H1 (cell line): ENCODE measurements at regions not wholly inside any gene's neighbourhood (a gene's known extent, or its start where the extent isn't known, plus 50 kb on each side); places are given as distances from the start of the nearest gene placed in this dataset.

Experiments used
- CTCF ChIA-PET: fragments of 300-600 bp; sonication (Branson Sonifier 250); formaldehyde crosslinking; loops from one replicate; lab custom pipeline; 2021; ENCODE audit not compliant: partially characterized antibody; lab: Charles Lee
- POLR2A ChIA-PET: fragments of 300-600 bp; sonication (Branson Sonifier 250); formaldehyde crosslinking; loops from one replicate; lab custom pipeline; 2021; ENCODE audit warnings: inconsistent platforms; ENCODE audit not compliant: partially characterized antibody; lab: Charles Lee
- DNase-seq, 2 experiments: peaks; one replicate each; pipeline versions ENCODE4 v3.0.0 to v3.0.0-alpha.2; 2010 to 2022; ENCODE audit warnings: low spot score in 2 of 2, low read depth in 1 of 2, mixed read lengths in 1 of 2
- FAIRE-seq: peaks from 2 replicates; lab custom pipeline; 2011; peaks lifted over from hg19 to GRCh38; lab: Jason Lieb, UNC
- H2AFZ ChIP-seq: 2 replicates; pipeline ENCODE4 v1.8.1; 2012; ENCODE audit warnings: low read length, inconsistent platforms
- H2AK5ac ChIP-seq: 2 replicates; pipeline ENCODE4 v1.6.1; 2013; ENCODE audit warnings: low read depth, low read length
- H2BK120ac ChIP-seq: replicated peaks from 2 replicates; pipeline ENCODE3; 2013; ENCODE audit warnings: low read depth, low read length, inconsistent platforms
- H2BK12ac ChIP-seq: 2 replicates; pipeline ENCODE4 v1.6.1; 2013; ENCODE audit warnings: low read depth, low read length
- H2BK15ac ChIP-seq: 2 replicates; pipeline ENCODE4 v1.6.1; 2013; ENCODE audit warnings: low read length
- H2BK20ac ChIP-seq: 2 replicates; pipeline ENCODE4 v1.6.1; 2013; ENCODE audit warnings: low read length
- H2BK5ac ChIP-seq: 2 replicates; pipeline ENCODE4 v1.6.1; 2013; ENCODE audit warnings: low read depth, low read length
- H3K14ac ChIP-seq: 2 replicates; pipeline ENCODE4 v1.6.1; 2013; ENCODE audit warnings: inconsistent platforms; ENCODE audit not compliant: insufficient read length
- H3K18ac ChIP-seq: 2 replicates; pipeline ENCODE4 v1.6.1; 2013; ENCODE audit warnings: low read length; ENCODE audit errors: extremely low read depth
- H3K23ac ChIP-seq: 2 replicates; pipeline ENCODE4 v1.6.1; 2013; ENCODE audit warnings: inconsistent platforms; ENCODE audit not compliant: insufficient read length
- H3K23me2 ChIP-seq: 2 replicates; pipeline ENCODE4 v1.6.1; 2013; ENCODE audit warnings: low read depth, low read length
- H3K27ac ChIP-seq: 2 replicates; pipeline ENCODE4 v1.6.1; 2011; ENCODE audit warnings: low read depth, low read length, inconsistent platforms
- H3K27me3 ChIP-seq, 4 experiments: replicated peaks in 1 of 4; 1 replicate in 1 of 4; 2 replicates in 3 of 4; pipeline versions ENCODE4 v1.6.1 to v1.8.1; 2011 to 2013; ENCODE audit warnings: low read length in 3 of 4, mild to moderate bottlenecking in 3 of 4, inconsistent platforms in 2 of 4, mixed read lengths in 2 of 4, moderate library complexity in 1 of 4; ENCODE audit not compliant: control insufficient read depth in 3 of 4, insufficient read depth in 3 of 4; ENCODE audit errors: extremely low read depth in 1 of 4
- H3K36me3 ChIP-seq, 4 experiments: 2 replicates each; pipeline versions ENCODE4 v1.6.1 to v1.8.1; 2011 to 2013; ENCODE audit warnings: mild to moderate bottlenecking in 4 of 4, low read length in 3 of 4, moderate library complexity in 2 of 4, control low read depth in 1 of 4, inconsistent platforms in 1 of 4; ENCODE audit not compliant: insufficient read depth in 4 of 4, control insufficient read depth in 2 of 4
- H3K4ac ChIP-seq: replicated peaks from 2 replicates; pipeline ENCODE3; 2013; ENCODE audit warnings: low read length, low read depth, mixed read lengths, inconsistent platforms; ENCODE audit not compliant: insufficient read length
- H3K4me1 ChIP-seq, 4 experiments: replicated peaks in 1 of 4; 1 replicate in 1 of 4; 2 replicates in 3 of 4; pipeline versions ENCODE4 v1.6.1 to v1.8.1; 2011 to 2013; ENCODE audit warnings: low read length in 3 of 4, inconsistent platforms in 2 of 4, mixed read lengths in 1 of 4; ENCODE audit not compliant: insufficient read depth in 4 of 4, control insufficient read depth in 3 of 4
- H3K4me2 ChIP-seq, 2 experiments: 2 replicates each; pipeline versions ENCODE4 v1.6.1 to v1.8.1; 2011 to 2013; ENCODE audit warnings: low read depth in 2 of 2, low read length in 2 of 2, control low read depth in 1 of 2, inconsistent platforms in 1 of 2, mild to moderate bottlenecking in 1 of 2; ENCODE audit not compliant: insufficient read depth in 1 of 2
- H3K4me3 ChIP-seq, 4 experiments: fragments of 200-600, 300-600 bp in 1 of 4; sonication (generic), shearing (Covaris generic), sonication (Bioruptor Twin) in 1 of 4; 2 replicates each; pipeline versions ENCODE4 v1.5.1 to v1.8.1; 2011 to 2016; ENCODE audit warnings: low read length in 4 of 4, low read depth in 3 of 4, control low read depth in 2 of 4, inconsistent platforms in 2 of 4, mild to moderate bottlenecking in 2 of 4, mixed read lengths in 1 of 4, moderate library complexity in 1 of 4; ENCODE audit not compliant: insufficient read depth in 2 of 4; ENCODE audit errors: extremely low read depth in 1 of 4
- H3K56ac ChIP-seq: replicated peaks from 2 replicates; pipeline ENCODE3; 2013; ENCODE audit warnings: low read depth, mild to moderate bottlenecking, mixed read lengths, low read length, inconsistent platforms; ENCODE audit not compliant: insufficient read length
- H3K79me1 ChIP-seq: 2 replicates; pipeline ENCODE4 v1.6.1; 2013; ENCODE audit warnings: low read depth, low read length, control low read depth
- H3K79me2 ChIP-seq, 2 experiments: 2 replicates each; pipeline versions ENCODE4 v1.6.1 to v1.8.1; 2012 to 2013; ENCODE audit warnings: low read length in 2 of 2, mild to moderate bottlenecking in 2 of 2, inconsistent platforms in 1 of 2; ENCODE audit not compliant: insufficient read depth in 2 of 2, control insufficient read depth in 1 of 2
- H3K9ac ChIP-seq, 4 experiments: replicated peaks in 1 of 4; 1 replicate in 1 of 4; 2 replicates in 3 of 4; pipeline versions ENCODE4 v1.6.1 to v1.8.1; 2011 to 2013; ENCODE audit warnings: low read depth in 3 of 4, low read length in 3 of 4, control low read depth in 2 of 4, mild to moderate bottlenecking in 2 of 4, moderate library complexity in 2 of 4, inconsistent platforms in 1 of 4; ENCODE audit errors: extremely low read depth in 1 of 4
- H3K9me3 ChIP-seq, 2 experiments: 2 replicates each; pipeline versions ENCODE4 v1.6.1 to v1.8.1; 2012 to 2013; ENCODE audit warnings: mild to moderate bottlenecking in 2 of 2, moderate library complexity in 2 of 2, control low read depth in 1 of 2, inconsistent platforms in 1 of 2, low read depth in 1 of 2, low read length in 1 of 2, mixed read lengths in 1 of 2; ENCODE audit not compliant: insufficient read depth in 2 of 2
- H4K20me1 ChIP-seq, 2 experiments: replicated peaks in 1 of 2; 2 replicates each; pipeline versions ENCODE3 to v1.8.1; 2011 to 2013; ENCODE audit warnings: inconsistent platforms in 2 of 2, low read length in 2 of 2, mild to moderate bottlenecking in 1 of 2; ENCODE audit not compliant: insufficient read depth in 2 of 2, control insufficient read depth in 1 of 2
- H4K5ac ChIP-seq: 2 replicates; pipeline ENCODE4 v1.6.1; 2013; ENCODE audit warnings: low read length, low read depth, mixed read lengths, inconsistent platforms; ENCODE audit not compliant: insufficient read length
- H4K8ac ChIP-seq: 2 replicates; pipeline ENCODE4 v1.8.0; 2013; ENCODE audit warnings: mild to moderate bottlenecking, moderate library complexity, low read length, inconsistent platforms; ENCODE audit not compliant: insufficient read depth; ENCODE audit errors: extremely low read depth
- H4K91ac ChIP-seq: replicated peaks from 2 replicates; pipeline ENCODE3; 2013; ENCODE audit warnings: low read length, mixed read lengths, inconsistent platforms; ENCODE audit not compliant: insufficient read length
- BACH1 ChIP-seq: IDR thresholded peaks from 2 replicates; pipeline ENCODE4 v1.6.1; 2012; ENCODE audit warnings: low read length, improper control_type of control experiment
- RNF2 ChIP-seq: fragments of 200-900, 300-1000 bp; sonication (generic); IDR thresholded peaks from 2 replicates; pipeline ENCODE4 v1.7.1; 2016; ENCODE audit warnings: borderline replicate concordance, low read depth, mild to moderate bottlenecking, antibody characterized with exemption, low read length; ENCODE audit not compliant: poor library complexity, severe bottlenecking; ENCODE audit errors: missing control alignments
- SIRT6 ChIP-seq: IDR thresholded peaks from one replicate; pipeline ENCODE4 v1.7.1; 2012; ENCODE audit warnings: low read length, inconsistent platforms
- YY1 ChIP-seq: IDR thresholded peaks from 2 replicates; pipeline ENCODE4 v1.6.1; 2011; ENCODE audit warnings: low read depth, mild to moderate bottlenecking, low read length
- WGBS, 2 experiments: shearing (Covaris generic) in 1 of 2; methylation state at CpG; one replicate each; pipeline versions ENCODE4 v1.1.6 to v1.1.7; 2013 to 2015; ENCODE audit warnings: low lambda C conversion rate in 2 of 2, mixed read lengths in 2 of 2, inconsistent platforms in 1 of 2, low coverage in 1 of 2, missing lambda C conversion rate in 1 of 2; ENCODE audit not compliant: insufficient replicate concordance in 2 of 2, insufficient coverage in 1 of 2, insufficient read length in 1 of 2; ENCODE audit errors: extremely low coverage in 1 of 2, missing lambda C conversion rate in 1 of 2; 5-methylcytosine and 5-hydroxymethylcytosine counted together
- TF ChIP-seq, protein P1 (sequence below), 3 experiments: IDR thresholded peaks; 1 replicate in 2 of 3; 2 replicates in 1 of 3; pipeline versions ENCODE4 v1.5.1 to v1.6.1; 2011; ENCODE audit warnings: low read length in 3 of 3, mild to moderate bottlenecking in 3 of 3, inconsistent platforms in 2 of 3, low read depth in 1 of 3, moderate library complexity in 1 of 3; ENCODE audit not compliant: insufficient read depth in 1 of 3; ENCODE audit errors: control extremely low read depth in 1 of 3

DNA sequence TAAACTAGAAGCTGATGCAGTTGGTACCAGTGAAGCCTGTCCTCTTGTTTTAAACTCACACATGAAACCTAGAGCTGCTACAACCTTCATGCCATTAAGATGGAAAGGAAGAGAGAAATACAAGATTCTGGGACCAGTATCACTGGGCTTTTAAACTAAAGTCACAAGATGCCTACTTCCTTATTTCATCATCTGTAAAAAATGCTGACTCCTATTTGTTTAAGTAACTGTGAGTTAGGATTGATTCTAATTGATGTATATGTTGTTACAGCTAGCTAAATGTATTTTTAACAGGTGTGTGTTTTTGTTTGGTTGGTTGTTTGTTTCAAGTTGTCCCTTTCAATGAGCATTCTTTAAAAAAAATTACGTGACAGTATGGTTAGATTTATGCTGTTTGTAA, 833.3 kb upstream of the PRMT6 start:
- Histone ChIP-seq H3K79me1 (no peaks in the 10 kb centered on the region), H3K14ac (no peak overlapping the region), H4K91ac (no peak overlapping the region), H3K4me3 (no peak overlapping the region), H2BK5ac (no peak overlapping the region), H4K8ac (no peak overlapping the region), H3K23ac (no peak overlapping the region), H3K4me2 (no peak overlapping the region), H3K56ac (no peak overlapping the region), H4K20me1 (no peaks in the 10 kb centered on the region), H2BK20ac (no peak overlapping the region), H2AFZ (peak overlapping the region; percentile 52; the same call in 1 of the 2 replicates), H4K5ac (no peak overlapping the region), H3K18ac (no peak overlapping the region), H3K4me1 (no peaks in the 10 kb centered on the region)
- CTCF ChIA-PET: no interaction called here
- POLR2A ChIA-PET: no interaction called here
- no peak for TF ChIP-seq YY1
- TF ChIP-seq SIRT6: no peak
- no peak for TF ChIP-seq BACH1
- TF ChIP-seq, protein P1, sequence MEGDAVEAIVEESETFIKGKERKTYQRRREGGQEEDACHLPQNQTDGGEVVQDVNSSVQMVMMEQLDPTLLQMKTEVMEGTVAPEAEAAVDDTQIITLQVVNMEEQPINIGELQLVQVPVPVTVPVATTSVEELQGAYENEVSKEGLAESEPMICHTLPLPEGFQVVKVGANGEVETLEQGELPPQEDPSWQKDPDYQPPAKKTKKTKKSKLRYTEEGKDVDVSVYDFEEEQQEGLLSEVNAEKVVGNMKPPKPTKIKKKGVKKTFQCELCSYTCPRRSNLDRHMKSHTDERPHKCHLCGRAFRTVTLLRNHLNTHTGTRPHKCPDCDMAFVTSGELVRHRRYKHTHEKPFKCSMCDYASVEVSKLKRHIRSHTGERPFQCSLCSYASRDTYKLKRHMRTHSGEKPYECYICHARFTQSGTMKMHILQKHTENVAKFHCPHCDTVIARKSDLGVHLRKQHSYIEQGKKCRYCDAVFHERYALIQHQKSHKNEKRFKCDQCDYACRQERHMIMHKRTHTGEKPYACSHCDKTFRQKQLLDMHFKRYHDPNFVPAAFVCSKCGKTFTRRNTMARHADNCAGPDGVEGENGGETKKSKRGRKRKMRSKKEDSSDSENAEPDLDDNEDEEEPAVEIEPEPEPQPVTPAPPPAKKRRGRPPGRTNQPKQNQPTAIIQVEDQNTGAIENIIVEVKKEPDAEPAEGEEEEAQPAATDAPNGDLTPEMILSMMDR (IDR thresholded peaks at IDR 0.05; ENCODE audit: control extremely low read depth in 1 of 3, insufficient read depth in 1 of 3, low read depth in 1 of 3, low read length in 3 of 3): no peak
- no peak for TF ChIP-seq RNF2
- TF ChIP-seq, all 59 proteins: peak for 0
- Histone ChIP-seq H2BK120ac (no peak overlapping the region), H3K27me3 (no peaks in the 10 kb centered on the region), H3K9ac (no peak overlapping the region), H2BK15ac (no peak overlapping the region), H2AK5ac (no peak overlapping the region), H3K23me2 (no peaks in the 10 kb centered on the region), H3K36me3 (no peaks in the 10 kb centered on the region), H3K79me2 (no peaks in the 10 kb centered on the region), H2BK12ac (no peak overlapping the region), H3K27ac (no peak overlapping the region), H3K9me3 (no peaks in the 10 kb centered on the region), H3K4ac (no peak overlapping the region)
- WGBS, 2 experiments: 100% methylated on average over 1 of the region's 1 CpG; no CpG with 5 or more reads in 1 of the 2 experiments
- FAIRE-seq (no peak), DNase-seq (no peak)
